ENCODE measurements at regions not wholly inside any gene's neighbourhood (a gene's known extent, or its start where the extent isn't known, plus 50 kb on each side); places are given as distances from the start of the nearest gene placed in this dataset.

DNA sequence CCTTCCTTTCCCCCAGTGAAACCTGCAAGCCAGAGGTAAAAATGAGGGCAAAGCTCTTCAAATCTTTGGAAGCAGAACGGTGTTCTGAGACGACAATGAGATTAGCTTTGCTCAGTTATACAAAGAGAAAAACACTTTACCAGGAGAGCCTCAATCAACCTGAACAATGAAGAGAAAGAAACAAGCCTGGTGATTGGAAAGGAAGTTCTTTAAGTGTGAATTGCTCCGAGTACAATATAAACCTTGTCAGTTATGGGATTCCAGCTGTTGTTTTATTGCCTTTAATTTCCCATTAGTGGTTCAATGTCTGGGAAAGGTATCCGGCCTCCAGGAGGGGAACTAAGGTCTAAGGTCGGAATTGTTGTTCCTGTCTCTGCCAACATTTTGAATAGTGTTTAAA is 901.6 kb downstream of the EPHA4 start:
- no peak for DNase-seq (ENCODE audit: low read depth)
- TF ChIP-seq CTCF (IDR thresholded peaks at IDR 0.05; ENCODE audit: control insufficient read depth, extremely low read depth, insufficient read depth) = no peak
- no peak overlapping the region for H3K4me3 ChIP-seq (ENCODE audit: low read depth, low read length)

- no peak for TF ChIP-seq CTCF (IDR thresholded peaks at IDR 0.05; ENCODE audit: control insufficient read depth, extremely low read depth, insufficient read depth)
- H3K4me3 ChIP-seq (ENCODE audit: low read depth, low read length) = no peak overlapping the region
- no peak for DNase-seq (ENCODE audit: low read depth)
Observed at GRCh38 chr2:220673151-220673874, 898.8 kb downstream of the EPHA4 start.

GRCh38 chr2:220674033-220674432 is 898.1 kb downstream of the EPHA4 start:
- no peak overlapping the region for H3K4me3 ChIP-seq (ENCODE audit: low read depth, low read length)
- DNase-seq (ENCODE audit: low read depth) = no peak
- no peak for TF ChIP-seq CTCF (IDR thresholded peaks at IDR 0.05; ENCODE audit: control insufficient read depth, extremely low read depth, insufficient read depth)

- no peak overlapping the region for H3K4me3 ChIP-seq (ENCODE audit: low read depth, low read length)
- DNase-seq (ENCODE audit: low read depth) = no peak
- TF ChIP-seq CTCF (IDR thresholded peaks at IDR 0.05; ENCODE audit: control insufficient read depth, extremely low read depth, insufficient read depth) = no peak
Observed at GRCh38 chr2:220676695-220677094, 895.4 kb downstream of the EPHA4 start.

DNA sequence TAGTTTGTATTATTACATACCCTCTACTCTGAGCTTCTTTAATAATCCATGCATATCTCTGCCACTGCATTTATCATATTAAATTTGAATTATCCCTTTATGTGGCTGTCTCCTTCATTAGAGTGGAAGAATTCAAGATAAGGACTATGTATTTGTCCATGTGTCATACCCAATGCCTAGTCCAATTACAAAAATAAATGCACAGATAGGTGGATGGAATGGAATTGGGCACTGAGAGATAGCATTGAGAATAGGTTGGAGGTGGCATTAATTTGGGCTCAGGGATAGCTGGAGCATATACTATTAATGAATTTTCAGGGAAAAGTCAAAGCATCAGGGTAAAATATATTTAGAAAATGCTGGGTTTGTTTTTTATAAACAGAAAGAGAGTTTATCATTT is 893.2 kb downstream of the EPHA4 start:
- no peak for DNase-seq (ENCODE audit: low read depth)
- H3K4me3 ChIP-seq (ENCODE audit: low read depth, low read length) = no peak overlapping the region
- no peak for TF ChIP-seq CTCF (IDR thresholded peaks at IDR 0.05; ENCODE audit: control insufficient read depth, extremely low read depth, insufficient read depth)

- DNase-seq (ENCODE audit: low read depth) = no peak
- TF ChIP-seq CTCF (IDR thresholded peaks at IDR 0.05; ENCODE audit: control insufficient read depth, extremely low read depth, insufficient read depth) = no peak
- no peak overlapping the region for H3K4me3 ChIP-seq (ENCODE audit: low read depth, low read length)
Observed at GRCh38 chr2:220682616-220683015, 889.5 kb downstream of the EPHA4 start.

GRCh38 chr2:220684099-220684498 is 888.0 kb downstream of the EPHA4 start:
- no peak overlapping the region for H3K4me3 ChIP-seq (ENCODE audit: low read depth, low read length)
- DNase-seq (ENCODE audit: low read depth) = no peak
- no peak for TF ChIP-seq CTCF (IDR thresholded peaks at IDR 0.05; ENCODE audit: control insufficient read depth, extremely low read depth, insufficient read depth)

Measured in LNCaP clone FGC (cell line).